GM12878 (cell line): ENCODE measurements at regions not wholly inside any gene's neighbourhood (a gene's known extent, or its start where the extent isn't known, plus 50 kb on each side); places are given as distances from the start of the nearest gene placed in this dataset.

Experiments
- ATAC-seq: fragments of 200-7000 bp; cut with Tn5 transposase; 3 replicates; pipeline ENCODE4 v1.9.1; 2020; ENCODE audit warnings: mild to moderate bottlenecking, moderate library complexity
- BruUV-seq: library from RNA; stranded (reverse); fragments of 400-500 nt; replicated peaks from 2 replicates; lab custom pipeline; 2021; lab: Mats Ljungman, UMichigan
- CTCF ChIA-PET: fragments of 300-600 bp; sonication (Branson Sonifier 250); formaldehyde crosslinking; extraction: SDS; loops from one replicate; lab custom pipeline; 2021; ENCODE audit warnings: inconsistent platforms; lab: Yijun Ruan, JAX
- POLR2A ChIA-PET: fragments of 350-600 bp; formaldehyde crosslinking; extraction: SDS; loops from one replicate; lab custom pipeline; 2021; ENCODE audit warnings: inconsistent platforms; lab: Charles Lee
- RAD21 ChIA-PET: fragments of 300-600 bp; sonication (Branson Sonifier 250); formaldehyde crosslinking; loops from one replicate; lab custom pipeline; 2023; ENCODE audit warnings: antibody characterized with exemption; ENCODE audit not compliant: unreplicated experiment; lab: Charles Lee
- SMC1A ChIA-PET: fragments of 300-600 bp; sonication (Branson Sonifier 250); formaldehyde crosslinking; loops from one replicate; lab custom pipeline; 2023; ENCODE audit not compliant: unreplicated experiment, uncharacterized antibody; lab: Charles Lee
- DNase-seq: peaks from one replicate; pipeline ENCODE4 v3.0.0-alpha.2; 2011; ENCODE audit warnings: low read depth, low spot score
- FAIRE-seq: peaks from 3 replicates; lab custom pipeline; 2011; peaks lifted over from hg19 to GRCh38; lab: Jason Lieb, UNC
- H2AFZ ChIP-seq: 2 replicates; pipeline ENCODE4 v1.6.0; 2011; ENCODE audit warnings: low read depth, low read length, control low read depth; ENCODE audit not compliant: control insufficient read depth
- H3K27ac ChIP-seq: 2 replicates; pipeline ENCODE4 v1.5.1; 2011; ENCODE audit warnings: control low read depth; ENCODE audit not compliant: control insufficient read depth, insufficient read depth
- H3K27me3 ChIP-seq, 2 experiments: replicated peaks in 1 of 2; 2 replicates each; pipeline versions ENCODE4 v1.6.0 to v1.6.1; 2011; ENCODE audit warnings: low read length in 1 of 2; ENCODE audit not compliant: control insufficient read depth in 2 of 2, insufficient read depth in 2 of 2
- H3K36me3 ChIP-seq, 2 experiments: 2 replicates each; pipeline ENCODE4 v1.5.1; 2011; ENCODE audit warnings: low read length in 1 of 2; ENCODE audit not compliant: control insufficient read depth in 2 of 2, insufficient read depth in 2 of 2
- H3K4me1 ChIP-seq: 2 replicates; pipeline ENCODE4 v1.6.1; 2011; ENCODE audit warnings: mild to moderate bottlenecking, low read length, moderate library complexity, mixed read lengths; ENCODE audit not compliant: control insufficient read depth, insufficient read depth
- H3K4me2 ChIP-seq: 2 replicates; pipeline ENCODE4 v1.6.0; 2011; ENCODE audit warnings: control low read depth; ENCODE audit not compliant: control insufficient read depth, insufficient read depth
- H3K4me3 ChIP-seq: fragments of 200-600 bp; sonication (generic); 2 replicates; pipeline ENCODE4 v1.5.1; 2016
- H3K79me2 ChIP-seq: 2 replicates; pipeline ENCODE4 v1.6.0; 2011; ENCODE audit warnings: low read length; ENCODE audit not compliant: control insufficient read depth, insufficient read depth
- H3K9ac ChIP-seq: 2 replicates; pipeline ENCODE4 v1.8.0; 2011; ENCODE audit warnings: low read length, control low read depth, mixed read lengths; ENCODE audit not compliant: control insufficient read depth, insufficient read depth
- H3K9me3 ChIP-seq: replicated peaks from 3 replicates; pipeline ENCODE4 v1.5.1; 2011; ENCODE audit warnings: mild to moderate bottlenecking, low read length; ENCODE audit not compliant: control insufficient read depth, insufficient read depth
- H4K20me1 ChIP-seq: 2 replicates; pipeline ENCODE4 v1.6.0; 2011; ENCODE audit not compliant: control insufficient read depth, insufficient read depth
- FOXM1 ChIP-seq: IDR thresholded peaks from 2 replicates; pipeline ENCODE4 v1.6.1; 2012; ENCODE audit warnings: low read depth, mild to moderate bottlenecking, inconsistent platforms, low read length, moderate library complexity
- WGBS: methylation state at CpG from one replicate; pipeline ENCODE4 v1.1.6; 2016; ENCODE audit warnings: low lambda C conversion rate; ENCODE audit not compliant: insufficient replicate concordance, insufficient coverage; ENCODE audit errors: missing lambda C conversion rate; 5-methylcytosine and 5-hydroxymethylcytosine counted together
- in situ Hi-C: fragments of 300-500 bp; cut with MboI; formaldehyde crosslinking; loops from 9 replicates; pipeline ENCODE4 v1.14.3; 2018; ENCODE audit warnings: mixed read lengths
- intact Hi-C: fragments of 100-400 bp; cut with micrococcal nuclease; formaldehyde crosslinking; loops from one replicate; pipeline ENCODE4 v1.14.2; 2022; ENCODE audit not compliant: unreplicated experiment
- TF ChIP-seq, protein P1 (sequence below): IDR thresholded peaks from 2 replicates; pipeline ENCODE4 v1.6.1; 2012; ENCODE audit warnings: improper control_type of control experiment, low read depth, low read length; ENCODE audit not compliant: insufficient replicate concordance

DNA sequence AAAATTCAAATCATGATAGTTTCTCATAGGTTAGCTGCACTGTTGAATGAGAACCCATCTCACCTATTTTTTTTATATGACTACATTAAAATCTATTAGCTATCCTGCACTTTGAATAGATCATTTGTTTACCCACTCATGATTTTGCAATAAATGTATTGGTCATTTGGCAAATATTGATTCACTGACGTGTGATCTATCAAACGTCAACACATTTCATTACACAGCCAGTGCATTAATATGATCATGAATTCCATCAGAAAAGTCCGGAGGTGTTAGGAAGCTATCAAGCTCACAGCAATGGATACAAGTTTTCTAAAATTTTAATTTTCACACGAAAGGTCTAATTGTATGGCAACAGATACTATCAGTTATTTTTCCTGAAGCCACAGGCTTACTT, 128.2 kb upstream of the ID2 start:
- no TSS peak for BruUV-seq
- RAD21 ChIA-PET = interaction anchor here (0.6 to 3.1 kb wide), 11 partner anchors 9 to 208 kb away, joined by 3 to 42 read pairs (median 4); partner anchors contain the start of gene ID2
- SMC1A ChIA-PET = interaction anchor here (0.9 to 6.8 kb wide), 21 partner anchors 11 to 250 kb away, joined by 3 to 67 read pairs (median 4); no protein-coding TSS in a partner anchor
- DNase-seq (no peak), ATAC-seq (no peak), FAIRE-seq (no peak)
- H3K27me3 ChIP-seq = no peaks in the 10 kb centered on the region
- no peak overlapping the region for H2AFZ ChIP-seq
- no peak overlapping the region for H3K9ac ChIP-seq
- H3K4me2 ChIP-seq = no peak overlapping the region
- in situ Hi-C loops (no loop called here), intact Hi-C loops (no loop called here)
- CTCF ChIA-PET = interaction anchor here (0.7 to 2.4 kb wide), 8 partner anchors 8 to 127 kb away, joined by 3 to 18 read pairs (median 5); no protein-coding TSS in a partner anchor
- no peaks in the 10 kb centered on the region for H4K20me1 ChIP-seq
- no peak overlapping the region for H3K27ac ChIP-seq
- H3K9me3 ChIP-seq = peaks cover 5% of the 10 kb centered on the region
- POLR2A ChIA-PET = interaction anchor here (1.4 to 5.0 kb wide), 2 partner anchors 20 to 30 kb away, joined by 6 to 58 read pairs; no protein-coding TSS in a partner anchor
- H3K4me1 ChIP-seq = peaks cover 15% of the 10 kb centered on the region
- no peak for TF ChIP-seq FOXM1
- TF ChIP-seq, protein P1, sequence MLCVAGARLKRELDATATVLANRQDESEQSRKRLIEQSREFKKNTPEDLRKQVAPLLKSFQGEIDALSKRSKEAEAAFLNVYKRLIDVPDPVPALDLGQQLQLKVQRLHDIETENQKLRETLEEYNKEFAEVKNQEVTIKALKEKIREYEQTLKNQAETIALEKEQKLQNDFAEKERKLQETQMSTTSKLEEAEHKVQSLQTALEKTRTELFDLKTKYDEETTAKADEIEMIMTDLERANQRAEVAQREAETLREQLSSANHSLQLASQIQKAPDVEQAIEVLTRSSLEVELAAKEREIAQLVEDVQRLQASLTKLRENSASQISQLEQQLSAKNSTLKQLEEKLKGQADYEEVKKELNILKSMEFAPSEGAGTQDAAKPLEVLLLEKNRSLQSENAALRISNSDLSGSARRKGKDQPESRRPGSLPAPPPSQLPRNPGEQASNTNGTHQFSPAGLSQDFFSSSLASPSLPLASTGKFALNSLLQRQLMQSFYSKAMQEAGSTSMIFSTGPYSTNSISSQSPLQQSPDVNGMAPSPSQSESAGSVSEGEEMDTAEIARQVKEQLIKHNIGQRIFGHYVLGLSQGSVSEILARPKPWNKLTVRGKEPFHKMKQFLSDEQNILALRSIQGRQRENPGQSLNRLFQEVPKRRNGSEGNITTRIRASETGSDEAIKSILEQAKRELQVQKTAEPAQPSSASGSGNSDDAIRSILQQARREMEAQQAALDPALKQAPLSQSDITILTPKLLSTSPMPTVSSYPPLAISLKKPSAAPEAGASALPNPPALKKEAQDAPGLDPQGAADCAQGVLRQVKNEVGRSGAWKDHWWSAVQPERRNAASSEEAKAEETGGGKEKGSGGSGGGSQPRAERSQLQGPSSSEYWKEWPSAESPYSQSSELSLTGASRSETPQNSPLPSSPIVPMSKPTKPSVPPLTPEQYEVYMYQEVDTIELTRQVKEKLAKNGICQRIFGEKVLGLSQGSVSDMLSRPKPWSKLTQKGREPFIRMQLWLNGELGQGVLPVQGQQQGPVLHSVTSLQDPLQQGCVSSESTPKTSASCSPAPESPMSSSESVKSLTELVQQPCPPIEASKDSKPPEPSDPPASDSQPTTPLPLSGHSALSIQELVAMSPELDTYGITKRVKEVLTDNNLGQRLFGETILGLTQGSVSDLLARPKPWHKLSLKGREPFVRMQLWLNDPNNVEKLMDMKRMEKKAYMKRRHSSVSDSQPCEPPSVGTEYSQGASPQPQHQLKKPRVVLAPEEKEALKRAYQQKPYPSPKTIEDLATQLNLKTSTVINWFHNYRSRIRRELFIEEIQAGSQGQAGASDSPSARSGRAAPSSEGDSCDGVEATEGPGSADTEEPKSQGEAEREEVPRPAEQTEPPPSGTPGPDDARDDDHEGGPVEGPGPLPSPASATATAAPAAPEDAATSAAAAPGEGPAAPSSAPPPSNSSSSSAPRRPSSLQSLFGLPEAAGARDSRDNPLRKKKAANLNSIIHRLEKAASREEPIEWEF = no peak
- no peak overlapping the region for H3K4me3 ChIP-seq
- no peaks in the 10 kb centered on the region for H3K36me3 ChIP-seq
- no peaks in the 10 kb centered on the region for H3K79me2 ChIP-seq
- WGBS = 96% methylated on average over 4 of the region's 4 CpGs
